Gastroesophageal sphincter (tissue), 4 donors: ENCODE measurements at regions not wholly inside any gene's neighbourhood (a gene's known extent, or its start where the extent isn't known, plus 50 kb on each side); places are given as distances from the start of the nearest gene placed in this dataset.

Experiments
- ATAC-seq: fragments of 150-250 bp; one replicate; pipeline ENCODE4 v1.9.1; 2016; ENCODE audit warnings: mild to moderate bottlenecking, moderate library complexity
- H3K27ac ChIP-seq, 4 donors: fragments of 200-600 bp; sonication (generic) in 3 of 4; 1 replicate in 3 of 4; 2 replicates in 1 of 4; pipeline ENCODE4 v1.5.1; 2016 to 2019
- H3K27me3 ChIP-seq: fragments of 200-600 bp; sonication (generic); one replicate; pipeline ENCODE4 v1.5.1; 2019
- H3K36me3 ChIP-seq, 2 donors: fragments of 200-600 bp; sonication (generic); one replicate each; pipeline ENCODE4 v1.5.1; 2019; ENCODE audit warnings: control low read depth in 1 of 2
- H3K4me1 ChIP-seq, 3 donors: fragments of 200-600 bp; sonication (generic); 1 replicate in 2 of 3; 2 replicates in 1 of 3; pipeline ENCODE4 v1.5.1; 2016 to 2019; ENCODE audit warnings: control low read depth in 2 of 3
- H3K4me3 ChIP-seq, 2 donors: fragments of 200-600 bp; sonication (generic); one replicate each; pipeline ENCODE4 v1.5.1; 2019; ENCODE audit warnings: mild to moderate bottlenecking in 1 of 2, moderate library complexity in 1 of 2
- H3K9me3 ChIP-seq, 3 donors: fragments of 200-600 bp; sonication (generic); one replicate each; pipeline ENCODE4 v1.5.1; 2017 to 2019; ENCODE audit warnings: control low read depth in 2 of 3
- CTCF ChIP-seq, 4 experiments: fragments of 200-600 bp in 2 of 4; fragments of 450-650 bp in 2 of 4; sonication (generic) in 1 of 4; IDR thresholded peaks; one replicate each; pipeline ENCODE4 v1.5.1; 2017 to 2019; ENCODE audit warnings: antibody characterized with exemption in 4 of 4, mild to moderate bottlenecking in 2 of 4, moderate library complexity in 2 of 4
- EP300 ChIP-seq: sonication (generic); formaldehyde crosslinking; IDR thresholded peaks from one replicate; pipeline ENCODE4 v1.6.1; 2017; ENCODE audit warnings: antibody characterized with exemption, mild to moderate bottlenecking
- POLR2A ChIP-seq, 2 donors: fragments of 450-650 bp; IDR thresholded peaks; one replicate each; pipeline ENCODE4 v1.6.1; 2017; ENCODE audit warnings: antibody characterized with exemption in 2 of 2, mild to moderate bottlenecking in 2 of 2, moderate library complexity in 1 of 2
- POLR2AphosphoS5 ChIP-seq: sonication (generic); formaldehyde crosslinking; IDR thresholded peaks from one replicate; pipeline ENCODE4 v1.6.1; 2017; ENCODE audit warnings: antibody characterized with exemption
- WGBS, 2 donors: methylation state at CpG; one replicate each; pipeline ENCODE4 v1.1.5; 2018; ENCODE audit warnings: low coverage in 1 of 2; 5-methylcytosine and 5-hydroxymethylcytosine counted together

- no peak overlapping the region for H3K27ac ChIP-seq
- H3K36me3 ChIP-seq, result no peaks in the 10 kb centered on the region
- ATAC-seq, result no peak
- no peak overlapping the region for H3K4me3 ChIP-seq
- no peaks in the 10 kb centered on the region for H3K9me3 ChIP-seq
- TF ChIP-seq EP300, result no peak
- TF ChIP-seq CTCF (IDR thresholded peaks at IDR 0.05), result no peak
- TF ChIP-seq POLR2A (IDR thresholded peaks at IDR 0.05), result no peak
- TF ChIP-seq POLR2AphosphoS5, result no peak
- WGBS, 2 donors, result 84 to 91% methylated on average over 5 to 6 of the region's 6 CpGs
- H3K27me3 ChIP-seq, result no peaks in the 10 kb centered on the region
- H3K4me1 ChIP-seq, result no peaks in the 10 kb centered on the region
Measured at GRCh38 chr1:177480741-177481305, 310.1 kb downstream of the BRINP2 start.

GRCh38 chr1:177479600-177479999 lies 308.8 kb downstream of the BRINP2 start:
- Histone ChIP-seq H3K27me3 (no peaks in the 10 kb centered on the region), H3K4me1 (no peaks in the 10 kb centered on the region), H3K4me3 (no peak overlapping the region), H3K36me3 (no peaks in the 10 kb centered on the region), H3K27ac (no peak overlapping the region), H3K9me3 (no peaks in the 10 kb centered on the region)
- ATAC-seq, result no peak
- 81% methylated on average over 6 to 7 of the region's 7 CpGs for WGBS, 2 donors
- TF ChIP-seq EP300, result no peak
- TF ChIP-seq POLR2A (IDR thresholded peaks at IDR 0.05), result no peak
- no peak for TF ChIP-seq POLR2AphosphoS5
- TF ChIP-seq CTCF (IDR thresholded peaks at IDR 0.05), result no peak

GRCh38 chr1:177476676-177477075 lies 305.9 kb downstream of the BRINP2 start:
- TF ChIP-seq POLR2A (IDR thresholded peaks at IDR 0.05), result no peak
- TF ChIP-seq POLR2AphosphoS5, result no peak
- no peak for TF ChIP-seq EP300
- no peak for TF ChIP-seq CTCF (IDR thresholded peaks at IDR 0.05)

GRCh38 chr1:177472567-177472966 lies 301.8 kb downstream of the BRINP2 start:
- Histone ChIP-seq H3K36me3 (no peaks in the 10 kb centered on the region), H3K4me3 (no peak overlapping the region), H3K9me3 (no peaks in the 10 kb centered on the region), H3K27me3 (no peaks in the 10 kb centered on the region), H3K27ac (no peak overlapping the region), H3K4me1 (no peaks in the 10 kb centered on the region)
- ATAC-seq, result no peak
- WGBS, 2 donors, result 88 to 100% methylated on average over 1 of the region's 1 CpG
- TF ChIP-seq CTCF (IDR thresholded peaks at IDR 0.05) (no peak), POLR2AphosphoS5 (no peak), POLR2A (IDR thresholded peaks at IDR 0.05) (no peak), EP300 (no peak)

More at GRCh38 chr1:177476676-177477075, 305.9 kb downstream of the BRINP2 start:
- Histone ChIP-seq H3K9me3 (no peaks in the 10 kb centered on the region), H3K27ac (no peak overlapping the region), H3K4me1 (no peaks in the 10 kb centered on the region), H3K36me3 (no peaks in the 10 kb centered on the region), H3K4me3 (no peak overlapping the region), H3K27me3 (no peaks in the 10 kb centered on the region)
- whole genome bisulfite sequencing, 2 donors, result 73 to 75% methylated on average over 2 of the region's 2 CpGs
- no peak for ATAC-seq

GRCh38 chr1:177471244-177471643 lies 300.5 kb downstream of the BRINP2 start:
- Histone ChIP-seq H3K4me1 (no peaks in the 10 kb centered on the region), H3K27me3 (no peaks in the 10 kb centered on the region), H3K36me3 (no peaks in the 10 kb centered on the region), H3K4me3 (no peak overlapping the region), H3K9me3 (no peaks in the 10 kb centered on the region), H3K27ac (no peak overlapping the region)
- WGBS, 2 donors, result 4 to 9% methylated on average over 1 of the region's 1 CpG
- no peak for ATAC-seq
- no peak for TF ChIP-seq POLR2A (IDR thresholded peaks at IDR 0.05)
- no peak for TF ChIP-seq EP300
- no peak for TF ChIP-seq POLR2AphosphoS5
- no peak for TF ChIP-seq CTCF (IDR thresholded peaks at IDR 0.05)
